ENCODE measurements at regions not wholly inside any gene's neighbourhood (a gene's known extent, or its start where the extent isn't known, plus 50 kb on each side); places are given as distances from the start of the nearest gene placed in this dataset.

- peak; percentile 84; the same call in 1 of the 2 replicates for TF ChIP-seq ZNF414 (CRISPR knock-in tag; IDR thresholded peaks at IDR 0.05)
- peak; percentile 66; the same call in 1 of the 2 replicates for TF ChIP-seq ZNF430 (CRISPR knock-in tag; IDR thresholded peaks at IDR 0.05)
- TF ChIP-seq, protein P1, sequence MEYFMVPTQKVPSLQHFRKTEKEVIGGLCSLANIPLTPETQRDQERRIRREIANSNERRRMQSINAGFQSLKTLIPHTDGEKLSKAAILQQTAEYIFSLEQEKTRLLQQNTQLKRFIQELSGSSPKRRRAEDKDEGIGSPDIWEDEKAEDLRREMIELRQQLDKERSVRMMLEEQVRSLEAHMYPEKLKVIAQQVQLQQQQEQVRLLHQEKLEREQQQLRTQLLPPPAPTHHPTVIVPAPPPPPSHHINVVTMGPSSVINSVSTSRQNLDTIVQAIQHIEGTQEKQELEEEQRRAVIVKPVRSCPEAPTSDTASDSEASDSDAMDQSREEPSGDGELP (IDR thresholded peaks at IDR 0.05; ENCODE audit: borderline replicate concordance, low read depth), result peak; percentile 76; the same call in 1 of the 2 replicates
- TF ChIP-seq REPIN1 (CRISPR knock-in tag; IDR thresholded peaks at IDR 0.05; ENCODE audit: borderline replicate concordance, low read depth), result peak; percentile 17; the same call in 1 of the 2 replicates
- TF ChIP-seq PATZ1 (CRISPR knock-in tag; IDR thresholded peaks at IDR 0.05), result peak; percentile 28; the same call in 1 of the 2 replicates
- TF ChIP-seq MIXL1 (CRISPR knock-in tag; IDR thresholded peaks at IDR 0.05), result peak; percentile 56; the same call in 1 of the 2 replicates
- peak; percentile 52; the same call in 1 of the 2 replicates for TF ChIP-seq ZSCAN9 (CRISPR knock-in tag; IDR thresholded peaks at IDR 0.05; ENCODE audit: borderline replicate concordance)
- 0 out of 2 replicates have a peak, but pooled peaks have one; percentile 56 for TF ChIP-seq KMT2A (CRISPR knock-in tag; IDR thresholded peaks at IDR 0.05)
- TF ChIP-seq, protein P2, sequence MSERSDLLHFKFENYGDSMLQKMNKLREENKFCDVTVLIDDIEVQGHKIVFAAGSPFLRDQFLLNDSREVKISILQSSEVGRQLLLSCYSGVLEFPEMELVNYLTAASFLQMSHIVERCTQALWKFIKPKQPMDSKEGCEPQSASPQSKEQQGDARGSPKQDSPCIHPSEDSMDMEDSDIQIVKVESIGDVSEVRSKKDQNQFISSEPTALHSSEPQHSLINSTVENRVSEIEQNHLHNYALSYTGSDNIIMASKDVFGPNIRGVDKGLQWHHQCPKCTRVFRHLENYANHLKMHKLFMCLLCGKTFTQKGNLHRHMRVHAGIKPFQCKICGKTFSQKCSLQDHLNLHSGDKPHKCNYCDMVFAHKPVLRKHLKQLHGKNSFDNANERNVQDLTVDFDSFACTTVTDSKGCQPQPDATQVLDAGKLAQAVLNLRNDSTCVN (CRISPR knock-in tag; IDR thresholded peaks at IDR 0.05; ENCODE audit: borderline replicate concordance), result peak; percentile 38; the same call in 1 of the 2 replicates
- 0 out of 2 replicates have a peak, but pooled peaks have one; percentile 18 for TF ChIP-seq HHEX (CRISPR knock-in tag; IDR thresholded peaks at IDR 0.05)
- no peak for TF ChIP-seq ZC3H13 (CRISPR knock-in tag; IDR thresholded peaks at IDR 0.05)
- TF ChIP-seq THRA (CRISPR knock-in tag; IDR thresholded peaks at IDR 0.05; ENCODE audit: borderline replicate concordance), result peak; percentile 94
- TF ChIP-seq ZNF629 (CRISPR knock-in tag; conservative IDR thresholded peaks at IDR 0.05), result peak; percentile 47; the same call in 1 of the 2 replicates
- 0 out of 2 replicates have a peak, but pooled peaks have one; percentile 26 for TF ChIP-seq SIX1 (CRISPR knock-in tag; IDR thresholded peaks at IDR 0.05; ENCODE audit: borderline replicate concordance)
- TF ChIP-seq, protein P3, sequence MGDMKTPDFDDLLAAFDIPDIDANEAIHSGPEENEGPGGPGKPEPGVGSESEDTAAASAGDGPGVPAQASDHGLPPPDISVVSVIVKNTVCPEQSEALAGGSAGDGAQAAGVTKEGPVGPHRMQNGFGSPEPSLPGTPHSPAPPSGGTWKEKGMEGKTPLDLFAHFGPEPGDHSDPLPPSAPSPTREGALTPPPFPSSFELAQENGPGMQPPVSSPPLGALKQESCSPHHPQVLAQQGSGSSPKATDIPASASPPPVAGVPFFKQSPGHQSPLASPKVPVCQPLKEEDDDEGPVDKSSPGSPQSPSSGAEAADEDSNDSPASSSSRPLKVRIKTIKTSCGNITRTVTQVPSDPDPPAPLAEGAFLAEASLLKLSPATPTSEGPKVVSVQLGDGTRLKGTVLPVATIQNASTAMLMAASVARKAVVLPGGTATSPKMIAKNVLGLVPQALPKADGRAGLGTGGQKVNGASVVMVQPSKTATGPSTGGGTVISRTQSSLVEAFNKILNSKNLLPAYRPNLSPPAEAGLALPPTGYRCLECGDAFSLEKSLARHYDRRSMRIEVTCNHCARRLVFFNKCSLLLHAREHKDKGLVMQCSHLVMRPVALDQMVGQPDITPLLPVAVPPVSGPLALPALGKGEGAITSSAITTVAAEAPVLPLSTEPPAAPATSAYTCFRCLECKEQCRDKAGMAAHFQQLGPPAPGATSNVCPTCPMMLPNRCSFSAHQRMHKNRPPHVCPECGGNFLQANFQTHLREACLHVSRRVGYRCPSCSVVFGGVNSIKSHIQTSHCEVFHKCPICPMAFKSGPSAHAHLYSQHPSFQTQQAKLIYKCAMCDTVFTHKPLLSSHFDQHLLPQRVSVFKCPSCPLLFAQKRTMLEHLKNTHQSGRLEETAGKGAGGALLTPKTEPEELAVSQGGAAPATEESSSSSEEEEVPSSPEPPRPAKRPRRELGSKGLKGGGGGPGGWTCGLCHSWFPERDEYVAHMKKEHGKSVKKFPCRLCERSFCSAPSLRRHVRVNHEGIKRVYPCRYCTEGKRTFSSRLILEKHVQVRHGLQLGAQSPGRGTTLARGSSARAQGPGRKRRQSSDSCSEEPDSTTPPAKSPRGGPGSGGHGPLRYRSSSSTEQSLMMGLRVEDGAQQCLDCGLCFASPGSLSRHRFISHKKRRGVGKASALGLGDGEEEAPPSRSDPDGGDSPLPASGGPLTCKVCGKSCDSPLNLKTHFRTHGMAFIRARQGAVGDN (CRISPR knock-in tag; IDR thresholded peaks at IDR 0.05), result peak; percentile 88
- no peak for TF ChIP-seq ZNF383 (CRISPR knock-in tag; IDR thresholded peaks at IDR 0.05; ENCODE audit: borderline replicate concordance)
- peak; percentile 57; the same call in 1 of the 2 replicates for TF ChIP-seq ERF (CRISPR knock-in tag; IDR thresholded peaks at IDR 0.05)
These were observed 72.0 kb downstream of the SYNE3 start (continued) for GRCh38 chr14:95444132-95445129.

Data from HepG2 (cell line).